ENCODE measurements at regions not wholly inside any gene's neighbourhood (a gene's known extent, or its start where the extent isn't known, plus 50 kb on each side); places are given as distances from the start of the nearest gene placed in this dataset.

GRCh38 chr15:35299059-35299735 is 214.1 kb upstream of the NANOGP8 start:
- peaks cover 4% of the 10 kb centered on the region; the same call in 1 of the 2 replicates for H3K4me1 ChIP-seq (ENCODE audit: insufficient read depth, low read length)
- no peaks in the 10 kb centered on the region for H3K36me3 ChIP-seq (ENCODE audit: low read depth, low read length)
- H4K20me1 ChIP-seq (ENCODE audit: low read length) = no peaks in the 10 kb centered on the region
- H2AFZ ChIP-seq (ENCODE audit: low read length) = no peak overlapping the region
- no peak overlapping the region for H3K27ac ChIP-seq (ENCODE audit: low read length)
- H3K9me3 ChIP-seq (ENCODE audit: low read length) = no peaks in the 10 kb centered on the region
- H3K4me3 ChIP-seq (ENCODE audit: low read length) = no peak overlapping the region
- no peaks in the 10 kb centered on the region for H3F3A ChIP-seq (ENCODE audit: low read length, unreplicated experiment)
- H3K27me3 ChIP-seq (ENCODE audit: low read length) = no peaks in the 10 kb centered on the region
- H3K4me2 ChIP-seq (ENCODE audit: low read length) = no peak overlapping the region
- ChIA-PET POLR2A (ENCODE audit: unreplicated experiment) (no interaction called here), CTCF (no interaction called here)
- H3K9ac ChIP-seq (ENCODE audit: low read length) = no peak overlapping the region
- TF ChIP-seq EZH2phosphoT487 (IDR thresholded peaks at IDR 0.05; ENCODE audit: borderline replicate concordance, low read length) (no peak), EZH2 (IDR thresholded peaks at IDR 0.05; ENCODE audit: low read length, unreplicated experiment) (no peak), CTCF (conservative IDR thresholded peaks at IDR 0.05; ENCODE audit: low read depth, low read length) (no peak)
- no peaks in the 10 kb centered on the region for H3K79me2 ChIP-seq (ENCODE audit: low read length)
- intact Hi-C loops (cut with micrococcal nuclease) = no loop called here
- no TSS peak for BruUV-seq (replicated peaks)
- H3K9me2 ChIP-seq (replicated peaks; ENCODE audit: low read length) = no peaks in the 10 kb centered on the region
- DNase-seq = no peak
- ATAC-seq = no peak

DNA sequence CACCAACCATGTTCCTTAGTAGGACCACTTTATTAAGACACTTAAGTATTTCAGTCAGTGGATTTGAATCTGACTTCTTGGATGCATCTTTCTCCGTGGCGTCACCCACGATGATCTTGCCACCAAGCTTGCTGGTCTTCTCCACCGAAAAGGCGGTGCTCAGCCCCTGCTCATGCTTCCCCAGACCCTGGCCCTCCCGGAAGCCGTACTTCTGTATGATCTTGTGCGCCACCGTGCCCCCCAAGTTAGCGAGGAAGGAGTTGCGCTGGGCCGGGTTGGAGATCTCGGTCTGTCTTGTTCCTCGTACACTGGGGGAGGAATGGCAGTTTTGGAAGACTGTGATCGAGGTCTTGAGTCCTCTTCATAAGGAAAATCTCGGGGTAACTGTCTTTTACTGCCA is 213.4 kb upstream of the NANOGP8 start:
- CTCF ChIA-PET = no interaction called here
- POLR2A ChIA-PET (ENCODE audit: unreplicated experiment) = no interaction called here
- no peaks in the 10 kb centered on the region for H3K9me3 ChIP-seq (ENCODE audit: low read length)
- no peak for DNase-seq
- no peak overlapping the region for H3K27ac ChIP-seq (ENCODE audit: low read length)
- H4K20me1 ChIP-seq (ENCODE audit: low read length) = no peaks in the 10 kb centered on the region
- TF ChIP-seq EZH2phosphoT487 (IDR thresholded peaks at IDR 0.05; ENCODE audit: borderline replicate concordance, low read length) (no peak), EZH2 (IDR thresholded peaks at IDR 0.05; ENCODE audit: low read length, unreplicated experiment) (no peak), CTCF (conservative IDR thresholded peaks at IDR 0.05; ENCODE audit: low read depth, low read length) (no peak)
- H3K9ac ChIP-seq (ENCODE audit: low read length) = no peak overlapping the region
- H3F3A ChIP-seq (ENCODE audit: low read length, unreplicated experiment) = peaks cover 4% of the 10 kb centered on the region
- H3K4me1 ChIP-seq (ENCODE audit: insufficient read depth, low read length) = peaks cover 11% of the 10 kb centered on the region
- no peak overlapping the region for H3K4me2 ChIP-seq (ENCODE audit: low read length)
- H3K27me3 ChIP-seq (ENCODE audit: low read length) = no peaks in the 10 kb centered on the region
- no peak overlapping the region for H3K4me3 ChIP-seq (ENCODE audit: low read length)
- intact Hi-C loops (cut with micrococcal nuclease) = no loop called here
- BruUV-seq (replicated peaks) = no TSS peak
- no peaks in the 10 kb centered on the region for H3K79me2 ChIP-seq (ENCODE audit: low read length)
- ATAC-seq = no peak
- H2AFZ ChIP-seq (ENCODE audit: low read length) = no peak overlapping the region
- no peaks in the 10 kb centered on the region for H3K36me3 ChIP-seq (ENCODE audit: low read depth, low read length)
- no peaks in the 10 kb centered on the region for H3K9me2 ChIP-seq (replicated peaks; ENCODE audit: low read length)

- Histone ChIP-seq H3F3A (ENCODE audit: low read length, unreplicated experiment) (peaks cover 6% of the 10 kb centered on the region), H3K9me3 (ENCODE audit: low read length) (no peaks in the 10 kb centered on the region), H3K4me3 (ENCODE audit: low read length) (no peak overlapping the region), H3K9me2 (replicated peaks; ENCODE audit: low read length) (no peaks in the 10 kb centered on the region), H3K27ac (ENCODE audit: low read length) (peak overlapping the region; percentile 10; the same call in 1 of the 2 replicates), H3K9ac (ENCODE audit: low read length) (no peak overlapping the region), H4K20me1 (ENCODE audit: low read length) (no peaks in the 10 kb centered on the region), H2AFZ (ENCODE audit: low read length) (no peak overlapping the region), H3K4me1 (ENCODE audit: insufficient read depth, low read length) (peaks cover 20% of the 10 kb centered on the region), H3K4me2 (ENCODE audit: low read length) (peak overlapping the region; percentile 46), H3K27me3 (ENCODE audit: low read length) (no peaks in the 10 kb centered on the region), H3K36me3 (ENCODE audit: low read depth, low read length) (no peaks in the 10 kb centered on the region), H3K79me2 (ENCODE audit: low read length) (no peaks in the 10 kb centered on the region)
- intact Hi-C loops (cut with micrococcal nuclease) = loop anchor here (1.0 kb wide), 1 partner anchor 151 kb away; no protein-coding TSS in a partner anchor
- ChIA-PET CTCF (interaction anchor here (0.6 to 2.1 kb wide), 2 partner anchors 126 to 151 kb away, joined by 7 to 11 read pairs; no protein-coding TSS in a partner anchor), POLR2A (ENCODE audit: unreplicated experiment) (no interaction called here)
- peak; percentile 59 for TF ChIP-seq CTCF (conservative IDR thresholded peaks at IDR 0.05; ENCODE audit: low read depth, low read length)
- no peak for TF ChIP-seq EZH2 (IDR thresholded peaks at IDR 0.05; ENCODE audit: low read length, unreplicated experiment)
- BruUV-seq (replicated peaks) = no TSS peak
- ATAC-seq (peak; percentile 95), DNase-seq (peak; percentile 89)
These were observed 208.4 kb upstream of the NANOGP8 start for GRCh38 chr15:35293353-35294130.

Data from PC-3 (cell line).